Vagina (tissue), 2 donors: ENCODE measurements at regions not wholly inside any gene's neighbourhood (a gene's known extent, or its start where the extent isn't known, plus 50 kb on each side); places are given as distances from the start of the nearest gene placed in this dataset.

Source experiments
- CTCF ChIP-seq, 3 experiments: fragments of 450-650 bp in 2 of 3; fragments of 200-600 bp in 1 of 3; sonication (generic) in 1 of 3; IDR thresholded peaks; one replicate each; pipeline ENCODE4 v1.5.1; 2017 to 2019; ENCODE audit warnings: antibody characterized with exemption in 3 of 3, mild to moderate bottlenecking in 2 of 3, moderate library complexity in 2 of 3
- POLR2A ChIP-seq, 2 donors: fragments of 450-650 bp; IDR thresholded peaks; one replicate each; pipeline ENCODE4 v1.6.1; 2017; ENCODE audit warnings: antibody characterized with exemption in 2 of 2, mild to moderate bottlenecking in 2 of 2, moderate library complexity in 2 of 2
- POLR2AphosphoS5 ChIP-seq, 2 donors: sonication (generic); formaldehyde crosslinking; IDR thresholded peaks; one replicate each; pipeline ENCODE4 v1.9.0; 2017; ENCODE audit warnings: antibody characterized with exemption in 2 of 2, mild to moderate bottlenecking in 2 of 2, low read depth in 1 of 2; ENCODE audit not compliant: insufficient read depth in 1 of 2

DNA sequence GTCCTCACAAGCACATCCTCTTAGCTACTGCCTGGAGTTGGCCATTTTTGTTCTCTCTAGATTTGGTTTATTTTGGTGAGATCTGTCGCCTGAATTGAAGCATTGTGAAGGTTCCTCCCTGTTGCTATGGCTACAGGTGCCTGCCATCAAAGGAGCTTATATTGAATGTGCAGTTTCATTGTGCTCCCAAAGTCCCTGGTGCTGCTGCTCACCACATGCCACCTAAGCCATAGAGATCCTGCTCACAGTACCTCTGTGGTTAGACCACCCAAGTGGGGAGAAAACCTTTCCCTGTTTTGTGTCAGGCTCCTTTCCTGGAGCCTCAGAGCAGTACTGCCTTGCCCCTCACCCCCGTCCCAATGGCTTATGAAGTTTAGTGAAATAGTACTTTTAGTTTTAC lies 383.4 kb downstream of the TMEM38B start:
- TF ChIP-seq CTCF (IDR thresholded peaks at IDR 0.05) (no peak), POLR2AphosphoS5 (IDR thresholded peaks at IDR 0.05; ENCODE audit: insufficient read depth in 1 of 2, low read depth in 1 of 2) (no peak), POLR2A (IDR thresholded peaks at IDR 0.05) (no peak)
